ENCODE measurements at regions not wholly inside any gene's neighbourhood (a gene's known extent, or its start where the extent isn't known, plus 50 kb on each side); places are given as distances from the start of the nearest gene placed in this dataset.

DNA sequence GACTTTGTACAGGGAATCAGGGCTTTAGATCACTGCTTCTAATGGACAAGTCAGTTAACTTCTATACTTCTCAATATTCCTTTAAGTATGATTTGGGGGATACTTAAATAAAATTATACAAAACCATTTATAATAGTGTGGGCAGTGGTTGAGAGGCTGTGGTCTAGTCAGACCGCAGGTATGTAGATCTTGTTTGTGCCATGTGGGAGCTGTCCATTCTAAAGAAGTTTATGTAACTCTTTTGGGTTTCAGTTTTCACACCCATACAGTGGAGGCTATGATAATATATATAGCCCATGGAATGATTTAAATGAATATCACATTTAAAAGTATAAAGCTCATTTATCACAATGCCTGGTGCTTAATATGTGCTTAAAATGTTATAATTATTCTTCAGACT lies 654.3 kb upstream of the KIF2B start:
- DNase-seq (ENCODE audit: low spot score) = no peak

DNA sequence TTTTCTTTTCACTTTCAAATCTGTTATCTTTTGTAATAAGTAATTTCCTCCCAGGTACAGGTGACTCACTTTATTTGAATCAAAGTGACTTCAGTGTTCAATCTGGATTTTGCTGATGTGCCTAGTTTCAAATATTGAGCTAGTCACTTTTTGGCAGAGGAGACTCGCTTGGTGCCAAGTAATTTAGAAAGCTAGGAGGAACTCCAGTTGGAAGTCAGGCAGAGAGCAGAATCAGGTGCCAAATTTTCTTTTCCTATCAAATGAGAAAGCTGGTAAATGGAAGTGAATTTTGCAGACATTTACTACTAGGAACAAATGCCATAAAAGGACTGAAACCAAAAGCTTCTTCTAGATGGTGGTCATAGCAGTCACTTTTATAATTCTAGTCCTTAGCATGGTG lies 656.0 kb upstream of the KIF2B start:
- no peak for DNase-seq (ENCODE audit: low spot score)

DNA sequence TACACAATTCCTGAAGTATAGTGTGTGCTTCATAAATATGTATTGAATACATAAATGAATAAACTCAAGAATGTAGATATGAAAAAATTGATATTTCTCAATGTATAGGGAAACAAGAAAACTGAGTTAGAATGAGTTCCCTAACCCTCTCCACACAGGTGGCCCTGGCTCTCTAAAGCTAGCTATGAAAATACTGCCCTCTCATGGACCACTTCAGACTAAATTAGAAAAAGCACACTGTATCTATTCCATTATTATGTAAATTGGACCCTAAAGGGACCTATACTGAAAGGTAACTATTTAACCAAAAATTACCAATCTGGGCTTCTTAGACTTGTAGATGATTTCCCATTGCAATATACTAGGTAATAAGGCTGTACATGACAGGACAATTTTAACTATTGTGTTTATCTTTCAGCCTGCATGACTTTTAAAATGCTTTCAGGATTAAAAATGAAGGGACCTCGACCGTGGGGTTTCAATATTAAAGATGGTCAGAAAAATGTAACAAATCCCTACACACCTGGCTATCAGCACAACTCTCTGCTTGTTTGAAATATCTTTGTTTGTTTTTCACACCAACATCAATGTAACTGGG lies 672.5 kb upstream of the KIF2B start:
- no peak for DNase-seq (ENCODE audit: low spot score)

DNA sequence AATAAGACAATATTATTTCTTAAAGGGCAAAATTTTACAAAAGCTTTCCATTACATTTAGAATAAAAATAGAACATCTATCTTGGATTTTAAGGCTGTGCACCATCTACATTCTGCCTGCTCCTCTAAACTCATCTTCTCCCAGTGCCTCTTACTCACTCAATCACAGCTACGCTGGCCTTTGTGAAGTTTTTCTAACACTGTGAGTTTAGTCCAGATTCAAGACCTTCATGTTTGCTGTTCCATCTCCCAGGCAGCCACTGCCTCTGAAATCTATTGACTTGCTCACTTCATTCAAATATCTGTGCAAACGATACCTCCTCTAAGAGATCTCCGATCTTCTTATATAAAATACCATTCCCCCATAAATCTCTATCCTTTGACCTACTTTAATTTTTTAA lies 673.4 kb upstream of the KIF2B start:
- DNase-seq (ENCODE audit: low spot score) = no peak

DNA sequence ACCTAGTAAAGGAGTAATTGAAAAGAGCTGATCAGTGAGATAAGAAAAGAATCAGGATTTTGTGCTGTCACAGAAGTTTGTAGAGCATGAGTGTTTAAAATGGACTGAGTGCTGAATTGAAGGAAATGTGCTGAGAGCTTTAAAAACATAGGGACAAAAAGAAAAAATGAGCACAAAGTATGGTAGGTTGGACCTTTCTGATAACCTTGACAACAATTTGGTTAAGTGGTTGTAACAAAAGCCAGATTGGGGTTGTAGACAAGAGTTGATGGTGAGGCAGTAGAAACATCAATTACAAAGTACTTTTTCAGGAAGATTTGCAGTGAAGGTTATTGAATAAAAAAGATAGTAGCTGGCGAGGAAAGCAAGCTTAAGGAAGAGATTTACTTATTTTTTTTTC lies 674.7 kb upstream of the KIF2B start:
- DNase-seq (ENCODE audit: low spot score) = no peak

DNA sequence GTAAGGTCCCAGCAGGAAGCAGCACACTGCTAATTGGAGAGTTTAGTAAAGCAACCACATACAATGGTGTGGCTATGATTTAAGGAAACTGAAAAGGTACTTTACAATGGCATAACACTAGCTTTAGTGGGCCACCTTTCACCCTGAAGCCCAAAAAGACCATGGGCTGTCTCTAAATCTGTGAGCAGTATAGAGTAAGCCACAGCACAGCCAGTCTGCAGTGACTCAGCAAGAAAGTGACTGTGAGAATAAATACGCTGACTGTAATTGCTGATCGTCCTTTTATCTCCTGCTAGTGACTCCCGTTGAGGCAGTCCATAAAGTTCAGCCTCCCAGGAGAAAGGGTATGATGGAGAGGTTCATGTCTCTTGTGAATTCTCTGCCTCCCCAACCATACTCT lies 679.8 kb upstream of the KIF2B start:
- DNase-seq (ENCODE audit: low spot score) = no peak

DNA sequence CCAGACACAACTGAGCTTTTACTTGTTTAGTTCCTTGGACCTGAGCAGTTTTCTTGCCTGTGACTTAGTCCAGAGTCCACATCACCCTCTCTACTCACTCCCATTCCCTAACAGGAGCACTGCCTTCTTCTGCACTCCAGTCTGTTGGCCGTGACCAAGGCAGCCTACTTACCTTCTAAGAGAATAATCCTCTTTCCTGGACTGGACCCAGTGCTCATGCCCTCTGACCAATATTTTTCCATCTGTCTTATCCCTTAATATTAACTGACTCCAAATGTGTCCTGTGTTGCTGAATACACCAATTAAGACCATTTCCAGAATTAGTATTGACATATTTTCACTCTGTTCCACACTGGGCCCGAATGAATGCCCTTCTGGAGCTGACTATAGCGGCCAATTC lies 681.0 kb upstream of the KIF2B start:
- DNase-seq (ENCODE audit: low spot score) = no peak

DNA sequence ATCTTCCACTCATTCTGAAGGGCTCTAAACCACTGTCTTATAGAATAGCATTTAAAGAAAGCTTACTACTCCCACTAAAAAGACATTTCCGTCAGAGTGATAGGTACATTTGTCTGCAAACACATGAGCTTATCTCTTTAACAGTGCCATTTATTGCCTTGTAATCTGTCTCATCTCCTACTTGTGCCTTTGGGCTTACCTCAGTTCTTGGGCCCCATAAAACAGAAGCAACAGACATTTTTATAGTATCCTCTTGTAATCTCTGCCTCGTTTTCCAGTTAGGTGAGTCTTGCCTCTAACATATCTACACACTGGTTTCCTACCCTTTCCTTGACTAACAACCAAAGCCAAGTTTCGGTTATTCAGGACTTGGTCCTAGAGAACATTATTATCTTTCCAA lies 681.4 kb upstream of the KIF2B start:
- DNase-seq (ENCODE audit: low spot score) = no peak

DNA sequence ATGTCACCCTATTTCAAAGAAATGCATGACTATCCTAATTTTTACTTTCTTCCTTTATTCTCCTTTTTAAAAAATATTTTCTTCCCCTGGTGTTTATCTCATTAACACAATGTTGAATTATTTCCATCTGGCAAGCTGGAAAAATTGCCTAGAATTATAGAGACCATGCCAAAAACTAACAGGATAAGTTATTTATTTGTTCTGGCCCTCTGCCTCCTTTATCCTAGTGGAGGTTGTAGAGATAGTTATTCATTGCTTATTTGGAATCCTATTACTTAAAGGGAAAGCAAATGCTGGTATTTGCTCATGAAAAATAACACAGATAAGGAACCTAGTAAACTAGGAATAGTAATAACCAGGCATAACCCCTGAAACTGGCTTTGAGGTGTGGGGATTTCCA lies 684.9 kb upstream of the KIF2B start:
- no peak for DNase-seq (ENCODE audit: low spot score)

DNA sequence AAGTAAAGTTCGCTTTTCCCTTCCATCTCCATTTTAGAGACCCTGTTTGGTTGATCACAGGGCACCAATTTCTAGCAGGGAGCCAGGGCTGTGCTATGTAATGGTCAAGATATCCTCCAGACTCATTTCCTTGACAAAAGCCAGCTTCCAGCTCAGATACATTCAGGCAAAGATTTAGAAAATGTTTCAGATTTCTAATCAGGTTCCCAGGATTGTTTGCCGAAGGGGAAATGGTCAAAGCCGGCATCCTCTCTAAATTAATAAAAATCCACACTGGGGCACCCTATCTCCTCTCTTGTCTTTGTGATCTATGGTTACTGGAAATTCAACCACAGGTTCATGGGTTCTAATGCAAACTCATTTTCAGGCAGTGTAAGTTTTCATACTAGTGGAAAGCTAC lies 686.8 kb upstream of the KIF2B start:
- no peak for DNase-seq (ENCODE audit: low spot score)

DNA sequence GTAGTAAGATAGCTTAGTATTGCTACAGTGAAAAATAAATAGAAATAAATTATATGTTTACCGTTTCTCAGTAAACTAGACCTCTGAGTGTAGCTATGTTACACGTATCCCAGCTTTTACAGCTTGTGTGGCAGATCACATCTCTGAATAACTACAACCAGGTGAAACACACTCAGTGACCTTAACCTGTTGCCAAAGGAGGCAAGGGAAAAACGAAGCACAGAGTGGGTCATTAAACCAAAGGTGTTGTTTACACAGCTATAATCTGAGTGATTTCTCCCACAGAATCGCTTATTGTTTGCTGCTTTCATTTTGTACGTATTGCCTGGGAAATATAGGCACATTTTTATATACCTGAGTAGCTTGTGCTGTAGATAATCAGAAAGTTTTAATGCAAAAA lies 688.2 kb upstream of the KIF2B start:
- no peak for DNase-seq (ENCODE audit: low spot score)

DNA sequence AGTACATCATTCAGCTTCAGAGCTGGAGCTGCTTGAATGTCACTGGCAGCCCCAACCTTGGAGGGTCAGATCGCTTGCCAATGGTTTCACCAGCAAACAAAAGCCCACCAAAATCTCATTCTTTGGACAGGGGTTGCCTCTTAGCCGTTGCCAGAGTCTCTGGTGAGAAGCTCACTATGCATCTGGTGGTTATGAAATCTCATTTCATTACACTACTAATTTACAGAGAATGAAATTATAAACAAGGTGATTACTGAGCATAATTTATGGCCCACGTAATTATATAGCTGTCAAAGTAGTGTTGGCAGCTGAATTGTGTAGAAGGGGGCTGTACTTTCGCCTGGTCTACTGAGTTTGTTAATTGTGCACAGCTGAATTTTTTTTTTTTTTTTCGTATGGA lies 688.9 kb upstream of the KIF2B start:
- no peak for DNase-seq (ENCODE audit: low spot score)

DNA sequence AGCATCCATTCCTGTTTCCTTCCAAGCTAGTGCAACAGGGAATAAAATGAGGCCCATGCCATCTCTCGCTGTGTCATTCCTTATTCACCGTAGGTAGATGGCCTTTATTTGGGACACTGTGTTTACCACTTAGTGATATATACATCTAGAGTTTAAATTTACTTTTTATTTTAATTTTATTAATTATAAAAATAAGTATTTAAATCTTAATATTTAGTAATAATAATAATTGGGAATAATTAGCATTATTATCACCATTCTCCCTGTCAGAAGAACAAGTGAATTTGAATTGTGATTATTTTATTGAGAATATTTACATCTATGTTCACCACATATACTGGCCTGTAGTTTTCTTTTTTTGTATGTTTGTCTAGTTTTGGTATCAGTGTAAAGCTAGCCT lies 692.9 kb upstream of the KIF2B start:
- no peak for DNase-seq (ENCODE audit: low spot score)

DNA sequence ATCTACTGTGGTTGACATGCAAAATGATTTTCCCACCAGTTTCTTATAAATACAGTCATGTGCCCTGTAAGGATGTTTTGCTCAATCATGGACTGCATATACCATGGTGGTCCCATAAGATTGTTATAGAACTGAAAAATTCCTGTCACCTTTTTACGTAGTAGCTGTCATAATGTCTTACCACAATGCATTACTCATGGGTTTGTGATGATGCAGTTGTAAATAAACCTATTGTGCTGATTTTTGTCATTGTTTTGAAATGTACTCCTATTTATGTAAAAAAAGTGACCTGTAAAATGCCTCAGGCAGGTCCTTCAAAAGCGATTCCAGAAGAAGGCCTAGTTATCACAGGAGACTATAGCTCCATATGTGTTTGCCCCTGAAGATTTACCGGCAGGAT lies 695.4 kb upstream of the KIF2B start:
- DNase-seq (ENCODE audit: low spot score) = no peak

DNA sequence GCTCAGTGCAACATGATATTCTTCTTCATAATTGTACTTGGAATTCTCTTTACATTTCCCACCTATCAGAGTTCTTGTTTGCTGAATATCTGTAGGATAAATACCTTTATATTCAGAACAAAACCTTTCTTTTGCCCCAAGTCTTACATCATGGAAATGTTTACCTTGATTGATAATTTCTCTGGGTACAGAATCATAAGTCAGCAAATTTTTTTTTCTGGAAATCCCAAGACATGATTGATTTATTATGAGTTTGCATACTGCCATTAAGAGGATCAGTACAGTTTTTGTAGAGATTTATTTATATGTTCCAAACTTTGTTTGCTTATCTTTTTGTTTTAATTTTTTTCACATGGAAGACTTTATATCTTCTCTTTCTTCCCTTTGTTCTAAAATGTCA lies 699.8 kb upstream of the KIF2B start:
- no peak for DNase-seq (ENCODE audit: low spot score)

DNA sequence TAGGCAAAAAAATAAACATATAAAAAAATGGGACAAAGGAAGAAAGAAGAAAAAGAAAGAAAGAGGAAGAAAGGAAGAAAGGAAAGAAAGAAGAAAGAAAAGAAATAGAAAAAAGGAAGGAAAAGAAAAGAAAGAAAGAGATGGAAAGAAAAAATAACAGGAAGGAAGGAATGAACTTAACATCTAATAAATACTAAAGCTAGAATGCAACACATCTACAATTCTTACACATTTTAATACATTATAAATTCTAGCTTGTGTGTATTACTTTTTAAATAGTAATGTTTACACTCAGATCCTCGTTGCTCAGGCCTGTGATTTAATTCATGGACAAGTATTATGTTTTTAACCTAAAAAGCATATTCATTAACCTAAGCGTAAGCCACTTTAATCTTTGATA lies 703.0 kb upstream of the KIF2B start:
- DNase-seq (ENCODE audit: low spot score) = no peak

DNA sequence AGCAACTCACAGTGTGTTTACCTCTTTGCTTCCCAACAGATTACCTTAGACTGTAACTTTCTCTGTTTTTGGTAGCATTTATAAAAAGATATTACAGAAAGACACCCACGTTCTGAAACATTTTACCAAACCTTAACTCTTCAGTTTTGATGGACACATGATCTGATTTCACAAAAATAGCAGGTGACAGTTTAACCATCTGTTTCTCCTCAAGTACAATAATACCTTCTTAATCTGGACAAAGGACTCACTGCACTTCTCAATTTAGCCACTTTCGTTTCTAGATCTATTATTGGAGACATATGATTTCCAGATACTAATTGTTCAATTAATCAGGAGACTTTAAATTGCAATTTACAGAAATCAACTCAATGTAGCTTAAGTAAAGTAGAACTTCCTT lies 703.8 kb upstream of the KIF2B start:
- DNase-seq (ENCODE audit: low spot score) = no peak

DNA sequence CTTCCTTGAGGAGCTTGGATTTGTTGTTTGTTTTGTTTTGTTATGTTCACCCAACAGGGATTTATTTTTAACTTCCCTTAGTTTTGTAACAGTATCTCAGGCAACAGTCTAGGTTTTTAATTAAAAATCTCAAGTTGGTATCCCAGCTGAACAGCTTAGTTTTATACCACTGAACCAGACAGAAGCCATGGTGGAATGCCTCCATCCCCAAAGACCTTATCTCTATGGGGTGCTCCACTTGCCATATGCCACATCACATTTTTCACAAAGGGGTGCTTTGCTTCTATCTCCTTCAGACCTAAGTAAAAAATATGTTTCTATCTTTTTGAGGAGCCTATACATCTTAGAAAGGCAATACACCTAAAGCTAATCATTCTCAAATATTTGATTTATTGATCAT lies 715.8 kb upstream of the KIF2B start:
- no peak for DNase-seq (ENCODE audit: low spot score)

DNA sequence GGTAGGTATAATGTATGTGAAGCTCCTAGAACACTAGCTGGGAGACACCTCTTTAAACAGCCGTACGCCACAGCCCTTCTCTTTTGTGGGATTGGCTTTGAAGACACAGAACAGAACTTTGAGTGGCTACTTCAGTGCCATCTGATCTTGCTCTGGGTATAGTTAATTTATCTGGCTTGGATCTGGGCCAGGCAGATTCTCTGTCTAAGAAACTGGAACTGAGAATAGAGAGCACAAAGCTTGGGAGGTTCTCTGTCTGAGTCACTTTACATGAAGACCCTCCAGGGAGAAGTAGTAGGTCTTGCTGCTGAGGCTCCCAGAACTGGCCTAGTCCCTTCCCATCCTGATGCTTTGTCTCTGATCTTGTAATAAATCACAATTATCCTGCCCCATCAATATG lies 721.0 kb upstream of the KIF2B start:
- DNase-seq (ENCODE audit: low spot score) = no peak

DNA sequence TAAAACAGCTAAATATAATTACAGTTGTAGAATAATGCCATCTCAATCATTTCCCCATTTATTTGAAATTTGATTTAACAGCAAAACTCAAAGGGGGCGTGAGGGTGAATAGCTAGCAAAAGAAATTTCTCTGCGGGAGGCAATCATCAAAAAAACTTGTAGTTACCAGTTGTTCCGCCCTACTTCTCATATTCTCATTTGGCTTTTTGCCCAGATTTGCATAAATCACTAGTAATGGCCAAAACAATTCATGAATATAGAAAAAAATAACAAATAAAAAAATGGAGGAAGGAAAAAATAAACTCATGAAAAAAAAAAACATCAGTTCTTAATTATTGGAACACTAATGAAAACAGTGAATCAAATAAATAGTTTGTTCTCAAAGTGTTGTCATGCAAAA lies 722.6 kb upstream of the KIF2B start:
- DNase-seq (ENCODE audit: low spot score) = no peak

DNA sequence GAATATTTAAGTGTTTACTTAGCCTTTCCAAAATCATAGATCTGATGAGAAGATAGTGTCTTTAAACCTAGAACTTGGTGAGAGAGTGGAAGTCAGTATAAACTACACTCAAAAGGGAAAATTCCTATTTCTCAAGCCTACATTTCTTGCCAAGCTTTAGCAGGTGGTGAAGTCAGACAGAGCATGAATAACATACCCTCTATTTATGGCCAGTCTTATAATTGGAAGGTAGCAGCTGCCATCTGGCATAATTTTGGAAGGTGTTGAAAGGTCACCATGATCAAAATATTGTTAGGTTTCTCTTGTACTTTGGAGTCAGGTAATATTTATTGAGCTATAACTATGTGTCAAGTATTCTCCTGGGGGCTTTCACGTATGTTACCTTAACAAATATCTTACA lies 729.3 kb upstream of the KIF2B start:
- no peak for DNase-seq (ENCODE audit: low spot score)

DNA sequence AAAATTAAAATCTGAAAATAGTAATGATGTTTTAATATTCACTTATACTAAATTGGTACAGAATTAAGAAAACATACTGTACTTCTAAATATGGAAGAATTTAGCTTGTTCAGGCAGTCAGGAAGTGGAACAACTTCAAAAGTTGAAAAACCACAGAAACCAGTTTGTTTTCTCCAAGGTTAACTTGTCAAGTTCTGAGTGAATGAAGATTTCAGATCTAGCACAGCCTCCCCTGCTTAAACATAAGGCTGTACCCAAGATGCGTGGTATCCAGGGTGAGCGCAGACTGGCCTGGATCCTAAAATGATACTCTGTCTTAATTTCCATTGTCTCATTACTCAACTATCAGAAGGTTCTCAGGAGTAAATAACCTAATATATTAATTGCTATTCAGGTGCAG lies 730.7 kb upstream of the KIF2B start:
- no peak for DNase-seq (ENCODE audit: low spot score)

DNA sequence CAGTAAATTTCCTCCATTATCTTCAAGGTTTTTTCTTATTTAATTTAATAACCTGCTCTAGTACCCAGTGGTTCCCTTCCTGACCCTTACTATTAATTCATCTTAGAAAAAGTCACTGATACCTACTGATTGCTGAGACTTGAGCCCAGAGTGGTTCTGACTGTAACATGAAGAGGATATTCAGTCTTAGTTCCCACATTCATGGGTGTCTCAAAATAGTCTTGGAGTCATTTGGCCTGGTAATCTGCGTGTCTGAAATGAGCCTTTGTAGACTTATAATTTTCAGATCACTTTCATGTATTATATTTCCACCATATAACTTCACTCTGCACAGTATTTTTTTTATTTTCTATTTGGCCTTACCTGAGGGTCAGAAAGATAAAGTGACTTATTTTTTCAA lies 732.0 kb upstream of the KIF2B start:
- no peak for DNase-seq (ENCODE audit: low spot score)

DNA sequence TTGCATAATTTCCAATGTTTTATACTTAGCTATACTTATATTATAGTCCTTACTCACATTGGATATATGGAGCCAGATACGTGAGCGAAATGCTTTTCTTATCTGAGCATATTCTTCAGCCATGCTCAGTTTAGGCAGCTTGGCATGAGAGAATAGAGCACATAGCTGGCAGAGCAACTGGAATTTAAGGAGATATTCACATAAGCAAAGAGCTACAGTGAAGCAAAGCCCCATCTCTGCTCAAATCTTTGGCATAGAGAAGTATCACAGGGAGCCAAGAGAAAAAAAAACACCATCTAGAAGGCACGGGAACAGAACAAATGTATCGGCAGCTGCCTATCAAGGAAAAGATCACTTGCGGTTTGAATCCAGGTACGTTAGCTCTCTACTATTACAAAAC lies 734.2 kb upstream of the KIF2B start:
- DNase-seq (ENCODE audit: low spot score) = no peak

DNA sequence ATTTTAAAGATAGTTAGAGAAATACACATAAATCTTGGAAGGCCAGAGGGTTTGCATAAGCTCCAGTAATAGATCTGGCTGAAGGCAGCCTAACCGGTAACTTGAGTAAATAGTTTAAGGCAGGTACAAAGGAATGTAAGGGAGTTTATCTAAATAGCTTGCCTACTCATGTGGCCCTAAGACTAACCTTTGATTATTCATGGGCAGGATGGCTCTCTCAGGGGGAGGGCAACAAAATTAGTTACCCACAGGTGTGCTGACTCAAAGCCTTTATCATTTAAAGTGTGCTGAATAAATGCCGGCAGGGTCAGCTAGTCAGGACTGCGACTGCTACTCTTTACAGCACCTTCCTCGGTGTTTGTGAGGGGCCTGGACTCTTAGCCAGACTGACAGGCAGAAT lies 761.3 kb upstream of the KIF2B start:
- no peak for DNase-seq (ENCODE audit: low spot score)
